Right atrium auricular region (tissue), 2 donors: ENCODE measurements at regions not wholly inside any gene's neighbourhood (a gene's known extent, or its start where the extent isn't known, plus 50 kb on each side); places are given as distances from the start of the nearest gene placed in this dataset.

ENCODE experiments used
- DNase-seq: peaks from one replicate; pipeline ENCODE4 v3.0.0-alpha.2; 2019; ENCODE audit warnings: low spot score
- H3K27ac ChIP-seq, 2 donors: fragments of 200-600 bp; sonication (generic); 1 replicate in 1 of 2; 2 replicates in 1 of 2; pipeline ENCODE4 v1.5.1; 2016 to 2019
- H3K27me3 ChIP-seq, 2 donors: fragments of 200-600 bp; sonication (generic); one replicate each; pipeline versions ENCODE4 v1.5.1 to v1.6.0; 2017 to 2019
- H3K36me3 ChIP-seq: fragments of 200-600 bp; sonication (generic); one replicate; pipeline ENCODE4 v1.5.1; 2016
- H3K4me1 ChIP-seq, 2 donors: fragments of 200-600 bp; sonication (generic); one replicate each; pipeline versions ENCODE4 v1.5.1 to v1.6.0; 2017 to 2019
- H3K4me3 ChIP-seq, 2 donors: fragments of 200-600 bp; sonication (generic); 1 replicate in 1 of 2; 2 replicates in 1 of 2; pipeline ENCODE4 v1.5.1; 2017 to 2019; ENCODE audit warnings: mild to moderate bottlenecking in 1 of 2, moderate library complexity in 1 of 2
- H3K9me3 ChIP-seq, 2 donors: fragments of 200-600 bp; sonication (generic); one replicate each; pipeline ENCODE4 v1.5.1; 2019
- TF ChIP-seq, protein P1 (sequence below), 2 donors: fragments of 200-600 bp; sonication (generic); IDR thresholded peaks; one replicate each; pipeline ENCODE4 v1.5.1; 2019; ENCODE audit warnings: antibody characterized with exemption in 2 of 2

DNA sequence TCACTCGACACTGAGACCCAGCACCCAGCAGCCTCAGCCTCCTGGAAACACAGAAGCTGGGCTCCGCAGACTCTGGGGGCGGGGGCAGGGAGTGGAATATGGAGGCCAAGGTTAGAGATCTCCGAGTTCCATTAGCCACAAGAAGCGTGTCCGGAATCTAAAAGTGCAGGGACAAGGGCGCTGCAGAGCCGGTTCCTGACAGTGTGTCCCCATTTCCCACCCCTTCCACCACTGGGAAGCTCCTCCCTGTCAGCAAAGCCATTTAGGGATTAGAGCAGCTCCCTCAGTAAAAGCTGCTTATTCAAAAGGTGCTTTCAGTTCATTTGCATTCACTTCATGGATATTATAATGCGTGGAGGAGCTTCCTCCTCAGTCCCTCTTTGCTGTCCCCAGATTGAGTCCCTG, 74.1 kb upstream of the HSPA9 start:
- Histone ChIP-seq H3K4me3 (no peak overlapping the region), H3K4me1 (peaks cover 0 to 15% of the 10 kb centered on the region in 2 donors), H3K9me3 (no peaks in the 10 kb centered on the region), H3K36me3 (no peaks in the 10 kb centered on the region), H3K27ac (no peak overlapping the region), H3K27me3 (no peaks in the 10 kb centered on the region)
- DNase-seq = no peak
- TF ChIP-seq, protein P1, sequence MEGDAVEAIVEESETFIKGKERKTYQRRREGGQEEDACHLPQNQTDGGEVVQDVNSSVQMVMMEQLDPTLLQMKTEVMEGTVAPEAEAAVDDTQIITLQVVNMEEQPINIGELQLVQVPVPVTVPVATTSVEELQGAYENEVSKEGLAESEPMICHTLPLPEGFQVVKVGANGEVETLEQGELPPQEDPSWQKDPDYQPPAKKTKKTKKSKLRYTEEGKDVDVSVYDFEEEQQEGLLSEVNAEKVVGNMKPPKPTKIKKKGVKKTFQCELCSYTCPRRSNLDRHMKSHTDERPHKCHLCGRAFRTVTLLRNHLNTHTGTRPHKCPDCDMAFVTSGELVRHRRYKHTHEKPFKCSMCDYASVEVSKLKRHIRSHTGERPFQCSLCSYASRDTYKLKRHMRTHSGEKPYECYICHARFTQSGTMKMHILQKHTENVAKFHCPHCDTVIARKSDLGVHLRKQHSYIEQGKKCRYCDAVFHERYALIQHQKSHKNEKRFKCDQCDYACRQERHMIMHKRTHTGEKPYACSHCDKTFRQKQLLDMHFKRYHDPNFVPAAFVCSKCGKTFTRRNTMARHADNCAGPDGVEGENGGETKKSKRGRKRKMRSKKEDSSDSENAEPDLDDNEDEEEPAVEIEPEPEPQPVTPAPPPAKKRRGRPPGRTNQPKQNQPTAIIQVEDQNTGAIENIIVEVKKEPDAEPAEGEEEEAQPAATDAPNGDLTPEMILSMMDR (IDR thresholded peaks at IDR 0.05) = no peak

DNA sequence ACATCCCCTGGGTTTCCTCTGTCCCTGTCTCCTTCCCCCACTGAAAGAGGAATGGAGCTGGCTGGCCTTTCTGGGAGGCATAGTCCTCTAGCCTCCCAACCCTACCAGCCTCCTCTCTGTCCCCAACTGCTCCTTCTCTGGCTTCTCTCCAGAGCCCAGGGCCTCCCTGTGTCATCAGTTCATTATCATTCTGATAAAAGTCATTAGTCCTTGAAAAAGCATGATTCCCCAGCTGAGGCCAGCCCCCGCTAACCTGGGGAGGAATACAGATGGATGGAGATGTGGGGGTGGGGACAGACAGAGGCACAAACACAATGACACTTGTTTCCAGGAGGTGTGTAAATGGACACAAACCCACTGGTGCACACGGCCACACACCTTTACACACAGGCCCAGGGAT, 73.6 kb upstream of the HSPA9 start:
- Histone ChIP-seq H3K27ac (no peak overlapping the region), H3K4me3 (no peak overlapping the region), H3K36me3 (no peaks in the 10 kb centered on the region), H3K9me3 (no peaks in the 10 kb centered on the region), H3K4me1 (peaks cover 0 to 15% of the 10 kb centered on the region in 2 donors), H3K27me3 (no peaks in the 10 kb centered on the region)
- TF ChIP-seq, protein P1 (IDR thresholded peaks at IDR 0.05) = no peak
- no peak for DNase-seq

DNA sequence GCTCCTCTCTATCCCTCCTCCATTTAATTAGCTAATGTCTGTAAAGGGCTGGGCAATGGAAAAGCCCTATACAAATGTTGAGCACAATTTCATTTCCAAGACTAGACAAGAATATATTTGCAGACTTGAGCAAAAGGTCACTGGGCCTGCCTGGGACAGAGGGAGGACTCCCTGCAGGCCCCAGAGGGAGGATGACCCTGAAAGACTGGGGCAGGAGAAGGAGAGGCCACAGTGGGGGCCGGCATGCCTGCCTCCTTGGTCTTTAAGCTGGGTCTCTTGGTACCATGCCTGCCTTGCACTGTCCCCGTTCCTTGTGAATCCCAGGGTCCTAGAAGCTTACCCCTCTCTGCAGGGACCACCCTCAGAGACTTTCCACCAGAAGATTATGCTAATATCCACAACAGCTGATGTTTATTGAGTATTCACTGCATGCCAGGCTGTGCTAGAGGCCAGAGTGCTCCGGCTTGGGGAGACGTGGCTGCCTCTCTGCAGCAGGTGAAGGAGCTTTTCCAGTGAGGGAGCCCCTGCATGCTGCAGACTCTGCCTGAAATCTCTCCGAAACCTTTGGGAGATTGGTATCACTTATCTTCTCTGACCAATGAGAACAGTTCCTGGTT, 72.7 kb upstream of the HSPA9 start:
- H3K27ac ChIP-seq = no peak overlapping the region
- TF ChIP-seq, protein P1 (IDR thresholded peaks at IDR 0.05) = no peak
- no peaks in the 10 kb centered on the region for H3K27me3 ChIP-seq
- no peak overlapping the region for H3K4me3 ChIP-seq
- DNase-seq = no peak
- no peaks in the 10 kb centered on the region for H3K36me3 ChIP-seq
- peaks cover 0 to 15% of the 10 kb centered on the region in 2 donors for H3K4me1 ChIP-seq
- H3K9me3 ChIP-seq = no peaks in the 10 kb centered on the region

DNA sequence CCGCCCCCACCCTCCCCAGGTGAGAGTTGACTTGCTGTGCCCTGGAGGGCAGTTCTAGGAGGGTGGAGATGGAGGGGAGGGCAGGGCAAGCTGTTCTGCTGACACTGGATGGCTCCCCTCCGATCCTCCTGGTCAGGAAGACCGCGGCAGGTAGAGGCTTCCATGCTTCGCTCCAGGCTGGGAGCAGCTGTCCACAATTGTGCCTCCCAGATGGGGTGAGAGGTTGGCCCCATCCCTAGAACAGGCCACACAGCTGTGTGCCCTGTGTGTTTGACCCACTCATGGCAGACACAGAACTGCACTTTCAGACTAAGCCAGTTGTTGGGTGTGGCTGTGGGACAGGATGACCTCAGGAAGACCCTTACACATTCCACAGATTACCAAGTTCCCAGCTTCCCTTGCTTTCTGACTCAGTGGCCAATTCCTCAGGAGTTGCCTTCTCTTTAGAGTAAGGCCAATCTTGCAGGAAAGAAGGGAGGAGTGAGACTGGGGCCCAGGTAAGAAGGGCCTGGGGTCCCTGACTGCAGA, 72.1 kb upstream of the HSPA9 start:
- H3K27ac ChIP-seq = no peak overlapping the region
- TF ChIP-seq, protein P1 (IDR thresholded peaks at IDR 0.05) = no peak
- DNase-seq = no peak

DNA sequence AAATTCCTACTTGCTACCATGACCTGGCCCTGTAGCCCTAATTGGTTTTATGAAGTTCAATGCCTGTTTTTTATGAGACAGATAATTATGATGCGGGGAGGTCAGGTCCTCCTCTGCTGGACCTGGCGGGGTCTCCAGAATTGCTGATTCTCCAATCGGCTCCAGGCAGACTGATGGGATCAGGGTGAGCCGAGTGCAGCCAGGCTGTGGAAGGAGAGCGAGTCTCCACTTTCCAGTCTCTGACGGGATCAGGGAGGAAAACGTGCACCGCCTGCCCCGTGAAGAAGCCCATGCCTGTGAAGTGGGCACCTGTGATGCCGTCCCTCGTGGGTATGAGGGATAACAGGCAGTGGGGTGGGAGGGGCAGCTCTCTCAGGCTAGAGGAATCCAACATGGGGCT, 71.5 kb upstream of the HSPA9 start:
- DNase-seq = no peak
- no peak overlapping the region for H3K4me3 ChIP-seq
- no peaks in the 10 kb centered on the region for H3K9me3 ChIP-seq
- no peaks in the 10 kb centered on the region for H3K36me3 ChIP-seq
- TF ChIP-seq, protein P1 (IDR thresholded peaks at IDR 0.05) = no peak
- H3K4me1 ChIP-seq = peaks cover 0 to 16% of the 10 kb centered on the region in 2 donors
- H3K27ac ChIP-seq = no peak overlapping the region
- no peaks in the 10 kb centered on the region for H3K27me3 ChIP-seq

More for the DNA sequence above, 72.1 kb upstream of the HSPA9 start:
- no peak overlapping the region for H3K4me3 ChIP-seq
- H3K9me3 ChIP-seq = no peaks in the 10 kb centered on the region
- no peaks in the 10 kb centered on the region for H3K27me3 ChIP-seq
- H3K36me3 ChIP-seq = no peaks in the 10 kb centered on the region
- peaks cover 0 to 15% of the 10 kb centered on the region in 2 donors for H3K4me1 ChIP-seq
